ENCODE measurements at regions not wholly inside any gene's neighbourhood (a gene's known extent, or its start where the extent isn't known, plus 50 kb on each side); places are given as distances from the start of the nearest gene placed in this dataset.

DNA sequence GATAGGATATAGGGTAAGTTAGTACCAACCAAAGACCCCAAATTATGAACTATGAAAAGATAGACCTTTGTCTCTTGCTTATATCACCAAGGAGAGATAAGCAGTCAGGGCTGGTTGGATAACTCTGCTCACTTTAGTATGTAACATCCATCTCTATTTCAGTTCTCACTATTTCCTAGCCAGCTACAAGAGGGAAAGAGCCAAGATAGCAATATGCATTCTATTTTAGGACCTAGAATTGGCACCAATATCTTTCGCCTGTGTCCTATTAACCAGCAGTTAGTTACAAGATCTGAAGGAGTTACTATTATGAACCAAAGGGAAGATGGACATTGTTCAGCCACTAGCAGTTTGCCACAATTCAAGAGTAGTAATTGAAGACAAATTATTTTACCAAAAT lies 457.5 kb downstream of the NSUN3 start:
- DNase-seq = no peak

DNA sequence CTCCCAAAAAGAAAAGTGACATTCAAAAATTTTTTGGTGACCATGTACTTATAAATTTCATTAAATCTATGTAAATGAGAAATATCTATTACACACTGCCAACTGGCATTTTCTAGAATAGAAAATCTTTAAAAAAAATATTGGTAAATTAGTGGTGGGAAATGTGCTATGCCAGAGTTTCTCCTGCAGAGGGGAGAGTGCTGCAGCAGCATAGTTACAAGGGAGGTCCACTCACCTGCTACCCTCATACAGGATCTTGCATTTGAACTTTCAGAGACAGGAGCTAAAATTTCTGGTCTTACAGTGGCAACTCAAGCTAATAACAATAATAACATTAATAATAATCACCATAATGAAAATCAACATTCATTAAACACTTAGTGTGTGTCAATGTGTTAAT lies 459.6 kb downstream of the NSUN3 start:
- DNase-seq = no peak

DNA sequence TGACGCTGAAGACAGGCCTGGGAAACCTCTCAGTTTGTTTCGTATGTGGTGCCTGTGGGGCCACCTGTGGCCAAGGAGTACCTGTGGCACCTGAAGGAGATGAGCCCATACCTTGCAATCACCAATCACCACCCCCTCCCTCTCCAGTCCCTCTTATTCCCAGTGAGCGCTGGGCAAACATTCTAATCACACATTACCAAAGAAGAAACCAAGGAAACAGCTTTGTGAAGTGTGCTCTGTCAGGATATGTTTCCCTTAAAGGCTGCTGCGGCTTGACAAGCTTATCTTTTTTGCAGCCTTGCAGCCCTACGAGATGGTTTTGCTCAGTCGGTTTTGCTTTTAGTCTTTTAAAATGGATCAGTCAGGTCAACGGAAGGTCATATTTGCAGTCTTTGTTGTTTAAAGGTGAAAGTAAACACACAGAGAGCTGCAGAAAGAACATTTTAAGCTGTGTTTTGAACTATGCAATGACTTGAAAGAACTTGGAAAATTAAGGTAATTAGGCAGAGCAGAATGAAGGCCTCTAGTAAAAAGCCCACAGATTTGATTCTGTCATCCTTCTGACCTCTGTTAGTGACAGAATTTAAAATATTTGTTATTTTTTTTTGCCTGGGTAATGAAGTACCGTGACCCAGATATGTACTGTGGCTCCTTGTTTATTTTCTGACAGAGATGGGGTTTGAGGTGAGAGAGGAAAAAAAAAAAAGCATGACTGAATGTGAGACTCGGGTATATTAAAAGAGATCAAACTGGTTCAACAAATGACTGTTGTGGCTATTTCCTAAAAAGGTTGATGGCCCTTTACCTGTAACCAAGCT lies 461.4 kb downstream of the NSUN3 start:
- no peak for DNase-seq

DNA sequence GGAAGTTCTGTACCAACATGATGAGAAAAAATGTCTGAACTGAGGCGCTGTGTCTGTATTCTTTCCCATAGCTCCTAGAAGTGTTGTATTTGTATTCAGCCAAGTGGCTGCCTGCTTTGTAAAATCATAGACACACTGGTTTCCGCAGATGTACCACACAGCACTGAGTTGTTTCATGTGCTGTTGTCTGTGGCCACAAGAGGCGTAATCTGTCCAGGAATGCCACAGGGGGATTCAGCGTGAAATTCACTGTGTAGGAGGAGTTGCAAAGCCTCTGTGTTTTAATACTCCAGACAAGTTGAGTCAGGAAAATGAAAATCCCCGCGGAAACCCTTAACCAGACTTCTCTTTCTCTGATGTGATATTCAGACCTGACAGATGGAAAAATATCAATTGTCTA lies 462.2 kb downstream of the NSUN3 start:
- peak; percentile 17 to 67 for DNase-seq

DNA sequence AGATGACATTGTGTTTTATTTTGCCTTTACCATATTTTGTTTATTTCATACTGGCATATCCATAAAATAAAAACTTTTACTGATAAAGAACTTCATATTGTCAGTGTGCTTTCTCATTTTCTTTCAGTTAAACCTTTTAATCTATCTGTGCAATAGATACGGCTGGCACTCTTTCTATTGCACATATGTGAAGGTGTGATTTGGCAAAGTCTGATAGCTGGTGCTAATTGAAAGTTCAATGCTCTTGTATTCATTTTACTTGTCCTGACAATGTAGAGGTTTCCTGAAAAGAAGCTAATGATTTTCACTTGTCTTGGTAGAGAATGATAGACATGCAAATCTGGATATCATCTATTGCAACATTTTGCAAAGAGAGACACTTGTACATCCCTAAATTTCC lies 467.0 kb downstream of the NSUN3 start:
- DNase-seq = no peak

DNA sequence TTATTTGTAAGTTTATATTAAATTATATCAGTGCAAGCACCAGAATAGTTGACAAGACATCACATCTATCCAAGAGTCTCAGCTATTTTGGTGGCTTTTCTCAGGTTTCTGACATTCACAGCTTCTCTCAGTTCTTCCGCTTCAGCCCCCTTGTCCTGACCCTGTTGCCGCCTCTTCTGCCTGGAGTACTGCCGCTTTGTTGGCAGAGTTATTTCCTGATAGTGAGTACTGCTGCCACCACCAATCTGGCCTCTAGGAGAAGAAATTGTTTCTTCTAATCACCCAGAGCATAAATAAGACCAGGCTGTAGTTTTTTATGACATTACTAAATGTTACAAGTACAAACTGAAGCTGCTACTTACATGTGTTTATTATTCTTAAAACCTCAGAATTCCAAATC lies 470.1 kb downstream of the NSUN3 start:
- DNase-seq = no peak

DNA sequence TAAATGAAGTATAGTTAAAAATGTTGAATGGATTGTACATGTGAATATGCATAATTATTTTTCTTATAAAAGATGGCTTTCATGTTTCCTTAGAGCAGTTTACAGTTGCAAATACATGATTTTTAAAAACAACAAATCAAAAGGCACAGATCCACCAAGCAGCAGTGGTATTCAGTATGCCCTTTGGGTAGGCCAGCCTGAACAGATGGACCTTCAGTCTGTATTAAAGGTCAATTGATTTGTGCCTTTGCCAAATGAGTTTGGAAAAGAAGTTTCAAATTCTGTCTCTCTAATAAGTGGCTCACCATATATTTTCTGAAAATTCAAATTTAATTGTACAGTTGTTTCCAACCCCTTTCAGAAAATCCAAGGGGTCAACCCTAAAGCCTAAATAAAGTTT lies 477.1 kb downstream of the NSUN3 start:
- DNase-seq = no peak

DNA sequence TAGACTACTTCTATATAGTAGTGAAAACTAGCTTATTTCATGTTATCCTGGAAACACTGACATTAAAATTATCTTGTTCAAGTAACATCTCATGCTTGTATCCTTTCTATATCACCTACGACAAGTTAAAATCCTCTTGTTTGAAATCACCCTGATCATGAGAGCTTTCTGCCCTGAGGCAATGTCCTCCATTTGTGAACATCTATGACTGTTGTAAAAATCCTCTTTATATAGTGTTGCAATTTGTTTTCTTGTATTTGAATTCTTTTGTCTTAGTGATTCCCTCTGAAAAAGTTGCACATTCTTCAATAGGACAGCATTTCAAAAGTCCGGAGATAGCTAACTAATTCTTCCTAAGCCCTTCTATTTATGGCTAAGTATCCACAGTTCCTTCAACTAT lies 480.3 kb downstream of the NSUN3 start:
- no peak for DNase-seq

DNA sequence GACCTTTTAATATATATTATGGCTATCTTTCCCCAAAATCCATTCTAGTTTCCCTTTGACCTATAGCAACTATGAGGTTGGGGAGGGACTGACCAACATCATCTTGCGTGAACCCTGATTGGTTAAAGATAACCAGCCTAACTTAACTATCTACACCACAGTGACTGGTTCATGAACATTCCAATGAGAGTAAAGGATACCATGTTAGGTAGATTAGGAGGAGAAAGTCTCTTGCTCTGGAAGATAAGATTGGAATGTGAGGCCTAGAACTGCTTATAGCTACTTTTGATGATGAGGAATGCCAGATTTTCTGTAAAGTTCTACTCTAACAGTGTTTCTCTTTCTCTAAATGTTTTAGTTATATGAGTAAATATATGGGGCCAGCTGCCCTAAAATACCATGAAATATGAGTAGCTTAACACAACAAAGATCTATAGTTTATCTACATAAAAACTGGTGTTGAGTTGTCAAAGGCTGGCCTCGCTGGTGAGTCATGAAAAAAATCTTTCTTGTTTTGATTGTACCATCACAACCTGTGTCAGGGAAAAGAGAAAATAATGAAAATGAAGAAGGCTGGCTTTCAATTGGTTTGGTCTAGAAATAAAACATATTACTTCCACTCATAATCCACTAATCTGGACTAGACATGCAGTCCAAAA lies 481.4 kb downstream of the NSUN3 start:
- no peak for DNase-seq

DNA sequence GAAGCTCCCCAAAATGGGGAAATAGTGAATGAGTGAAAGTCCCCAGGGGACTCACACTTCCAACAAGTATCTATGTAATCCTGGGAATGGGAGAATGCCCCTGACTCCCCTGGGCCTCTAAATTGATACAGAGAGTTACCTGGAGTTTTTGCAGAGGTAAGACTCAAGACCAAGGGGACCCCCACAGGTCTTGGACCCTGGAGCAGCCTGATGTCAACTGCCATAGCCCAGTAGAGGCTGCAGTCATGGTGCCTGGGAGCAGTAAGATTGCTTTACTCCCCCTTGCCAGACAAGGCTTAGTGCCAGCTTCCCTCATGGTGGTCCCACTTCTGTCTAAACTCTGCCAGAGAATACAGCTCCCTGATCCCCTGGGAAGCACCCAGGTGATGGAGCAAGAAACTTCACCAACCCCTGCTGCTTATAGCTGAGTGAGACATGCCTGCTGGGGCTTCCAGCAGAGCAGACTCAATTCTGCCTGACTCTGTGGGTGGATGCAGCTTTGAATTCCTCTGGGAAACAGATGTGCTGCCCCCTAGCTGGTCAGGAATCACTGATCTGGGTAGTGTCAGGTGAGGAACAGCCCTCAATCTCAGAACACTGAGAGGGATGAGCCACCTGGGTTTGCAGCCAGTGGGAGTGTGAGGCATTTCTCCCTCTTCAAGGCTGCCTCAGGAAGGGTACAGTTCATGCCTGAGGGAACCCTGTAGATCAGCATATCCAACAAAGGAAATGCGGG lies 485.9 kb downstream of the NSUN3 start:
- DNase-seq = no peak

DNA sequence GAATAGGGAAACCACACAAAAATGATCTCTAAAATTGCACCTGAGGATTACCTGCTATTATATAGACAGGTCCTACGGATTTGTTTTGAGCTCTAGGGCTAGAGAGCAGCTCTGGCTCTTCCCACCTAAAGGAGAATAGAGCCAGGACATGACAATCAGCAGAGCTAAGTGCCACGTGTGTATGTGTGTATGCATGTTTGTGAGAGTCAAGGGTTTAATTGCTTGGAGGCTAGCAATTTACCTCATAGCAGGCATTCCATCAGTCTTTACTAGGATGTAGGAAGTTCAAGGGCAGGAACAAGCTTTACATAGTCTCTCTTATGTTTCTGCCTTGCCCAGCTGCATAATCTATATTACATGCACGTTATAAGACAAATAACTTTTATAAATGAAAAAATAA lies 498.2 kb downstream of the NSUN3 start:
- no peak for DNase-seq

DNA sequence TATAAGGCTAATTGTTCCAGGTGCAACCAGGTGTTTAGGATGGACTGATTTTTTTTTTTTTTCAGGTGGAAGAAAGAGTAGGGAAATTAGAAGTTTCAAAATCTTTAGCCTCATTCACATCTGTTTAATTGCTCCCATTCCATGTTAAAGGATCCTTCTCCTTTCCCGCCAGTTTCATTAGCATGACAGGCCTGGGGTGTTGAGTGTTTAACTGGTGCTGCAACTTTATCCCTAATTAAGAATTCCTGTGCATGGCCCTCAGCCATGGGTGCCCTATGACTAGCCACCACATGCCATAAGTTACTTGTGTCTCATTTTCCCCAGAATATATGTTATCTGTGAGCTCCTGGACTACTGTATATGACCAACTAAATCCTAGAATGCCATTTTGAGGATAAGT lies 501.4 kb downstream of the NSUN3 start:
- no peak for DNase-seq

DNA sequence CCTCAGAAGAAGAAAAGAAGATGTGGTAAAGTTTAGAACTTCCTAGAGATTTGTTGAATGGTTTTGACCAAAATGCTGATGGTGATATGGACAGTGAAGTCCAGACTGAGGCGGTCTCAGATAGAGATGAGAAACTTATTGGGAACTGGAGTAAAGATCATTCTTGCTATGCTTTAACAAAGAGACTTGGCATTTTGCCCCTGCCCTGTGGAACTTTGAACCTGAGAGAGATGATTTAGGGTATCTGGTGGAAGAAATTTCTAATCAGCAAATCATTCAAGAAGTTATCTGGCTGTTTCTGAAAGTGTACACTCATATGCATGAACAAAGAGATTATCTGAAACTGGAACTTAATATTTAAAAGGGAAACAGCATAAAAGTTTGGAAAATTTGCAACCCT lies 505.2 kb downstream of the NSUN3 start:
- no peak for DNase-seq

DNA sequence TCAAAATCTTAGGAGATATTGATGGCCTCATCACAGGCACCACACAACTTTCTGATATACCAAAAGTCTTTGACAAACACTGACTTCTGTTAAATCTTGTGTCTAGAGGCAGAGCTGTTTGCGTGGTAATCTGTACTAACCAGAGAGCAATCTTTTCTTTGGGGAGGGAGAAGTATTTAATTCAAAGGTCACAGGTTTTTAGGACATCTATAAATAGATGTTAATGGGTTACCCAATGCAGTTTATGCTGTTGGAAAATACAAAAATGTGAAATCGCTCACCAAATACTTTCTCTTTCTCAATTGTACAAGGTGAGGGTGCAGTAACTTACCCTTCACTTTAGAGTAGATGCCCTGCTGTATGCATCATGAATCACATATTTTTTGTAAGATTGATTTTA lies 510.5 kb downstream of the NSUN3 start:
- no peak for DNase-seq

DNA sequence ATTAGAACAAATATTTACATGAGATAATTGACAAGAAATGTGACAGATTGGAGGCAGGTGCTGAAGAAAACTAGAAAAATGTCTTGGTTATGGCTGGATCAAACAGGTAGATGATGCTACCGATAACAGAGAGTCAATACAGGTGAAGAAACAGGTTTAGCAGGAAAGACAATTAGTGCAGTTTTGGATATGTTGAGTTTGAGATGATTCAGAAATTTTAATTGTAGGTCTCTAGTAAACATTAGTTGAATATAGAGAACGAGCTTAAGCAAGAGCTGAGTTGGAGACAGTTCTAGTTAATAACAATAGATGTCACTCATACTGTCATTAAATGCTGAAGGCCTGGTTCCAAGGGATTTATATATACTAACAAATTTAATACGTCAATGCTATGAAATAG lies 524.4 kb downstream of the NSUN3 start:
- DNase-seq = no peak

DNA sequence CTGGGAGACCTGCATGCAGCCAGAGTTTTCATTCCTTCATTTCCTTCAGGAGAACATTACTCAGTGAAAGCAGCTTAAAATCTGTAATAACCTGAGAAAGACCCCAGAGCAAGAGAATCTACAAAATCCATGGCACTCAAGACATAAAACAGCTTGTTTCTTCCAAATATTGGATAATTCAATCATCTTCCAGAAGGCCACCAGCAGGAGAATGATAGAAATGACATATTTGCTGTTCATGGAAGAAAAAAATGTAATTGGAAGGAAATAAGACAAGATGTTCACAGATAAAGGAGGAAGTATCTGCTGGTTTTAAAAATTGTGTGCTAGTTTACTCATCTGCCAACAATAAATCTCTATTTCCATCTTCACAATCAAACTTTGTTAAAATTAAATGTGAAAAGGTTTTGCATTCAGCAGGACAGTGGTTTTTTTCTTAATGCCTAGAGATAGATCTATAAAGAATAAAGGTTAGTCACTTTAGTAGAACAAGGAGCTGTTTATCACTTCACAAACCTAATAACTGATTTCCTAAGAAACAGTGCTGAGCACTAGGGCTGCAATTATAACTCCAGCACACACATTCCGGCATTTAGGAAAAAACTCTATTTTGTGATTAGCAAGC lies 530.8 kb downstream of the NSUN3 start:
- no peak for DNase-seq

DNA sequence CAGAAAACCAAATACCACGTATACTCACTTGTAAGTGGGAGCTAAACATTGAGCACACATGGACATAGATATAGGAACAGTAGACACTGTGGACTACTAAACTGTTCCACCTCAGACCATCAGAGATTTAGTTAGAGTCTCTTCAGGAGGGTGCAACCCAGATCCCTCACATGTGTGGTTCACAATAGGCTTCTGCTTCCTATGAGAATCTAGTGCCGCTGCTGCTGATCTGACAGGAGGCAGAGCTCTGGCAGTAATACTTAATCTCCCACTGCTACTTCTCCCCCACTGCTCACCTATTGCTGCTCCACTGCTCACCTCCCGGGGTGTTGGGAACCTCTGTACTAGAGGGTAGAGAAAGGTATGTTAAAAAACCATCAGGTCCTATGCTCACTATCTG lies 533.3 kb downstream of the NSUN3 start:
- no peak for DNase-seq

DNA sequence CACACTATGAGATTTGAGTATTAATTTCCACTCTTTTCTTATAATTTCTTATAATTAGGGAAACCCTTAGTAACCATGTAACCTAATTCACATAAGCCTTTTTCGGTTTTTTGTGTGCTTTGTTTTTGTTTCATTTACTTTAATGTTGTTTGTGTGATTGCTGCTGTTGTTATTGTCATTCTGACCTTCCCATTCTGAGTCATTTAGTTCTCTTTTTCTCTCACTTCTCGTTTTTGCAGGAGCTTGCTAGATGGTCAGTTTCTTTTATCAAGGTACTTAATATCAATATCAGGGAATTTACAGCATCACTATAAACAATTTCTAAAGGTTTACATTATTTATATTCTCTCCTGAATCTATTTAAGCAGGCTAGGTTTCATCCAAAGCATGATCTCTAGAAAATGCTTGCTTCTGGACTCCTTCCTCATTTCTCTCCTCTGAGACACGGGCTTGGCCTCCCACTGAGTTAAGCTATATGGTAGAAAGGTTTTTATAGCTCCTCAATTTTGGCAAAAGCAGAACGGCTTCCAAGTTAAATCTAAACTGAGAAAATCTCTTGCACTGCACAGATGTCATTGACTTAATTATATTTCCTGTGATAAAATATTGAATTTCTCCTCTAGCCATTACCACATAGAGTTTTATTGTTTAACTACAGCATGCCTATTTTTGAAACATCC lies 534.2 kb downstream of the NSUN3 start:
- DNase-seq = no peak

DNA sequence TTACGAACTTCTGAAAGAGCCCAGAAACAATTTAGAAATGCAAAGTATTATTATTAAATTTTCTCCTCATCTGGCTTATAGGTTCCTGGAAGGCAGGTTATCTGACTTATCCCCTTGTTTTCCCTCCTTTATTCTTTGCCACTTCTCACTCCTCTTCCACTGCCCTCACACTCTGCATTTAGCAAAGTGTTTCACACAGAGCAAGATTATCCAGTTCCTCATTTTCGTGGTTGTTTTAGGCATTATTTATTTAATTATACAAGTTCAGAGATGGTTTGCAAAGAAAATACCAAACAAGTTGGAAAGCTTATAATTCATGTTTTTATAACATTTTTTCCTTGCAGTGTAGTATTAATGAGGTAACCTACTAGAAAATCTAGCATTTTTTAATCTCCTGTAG lies 544.9 kb downstream of the NSUN3 start:
- DNase-seq = no peak

DNA sequence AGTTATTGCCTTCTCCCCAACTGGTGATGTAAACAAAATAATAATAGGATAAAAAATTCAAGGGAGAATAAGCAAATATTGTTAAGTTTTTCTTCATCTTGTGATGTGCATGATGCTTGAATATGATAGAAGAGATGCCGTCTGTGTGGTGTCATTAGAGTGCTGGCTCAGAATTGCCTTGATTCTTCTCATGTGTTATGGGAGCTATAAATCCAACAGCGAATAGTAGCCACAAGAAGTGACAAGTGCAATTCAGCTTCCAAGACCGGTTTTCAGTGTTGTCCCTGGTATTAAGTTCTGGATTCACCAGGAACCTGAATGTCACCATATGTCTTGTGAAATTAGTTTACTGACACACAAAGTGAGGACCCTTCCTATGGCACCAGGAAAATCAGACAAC lies 547.0 kb downstream of the NSUN3 start:
- DNase-seq = no peak

DNA sequence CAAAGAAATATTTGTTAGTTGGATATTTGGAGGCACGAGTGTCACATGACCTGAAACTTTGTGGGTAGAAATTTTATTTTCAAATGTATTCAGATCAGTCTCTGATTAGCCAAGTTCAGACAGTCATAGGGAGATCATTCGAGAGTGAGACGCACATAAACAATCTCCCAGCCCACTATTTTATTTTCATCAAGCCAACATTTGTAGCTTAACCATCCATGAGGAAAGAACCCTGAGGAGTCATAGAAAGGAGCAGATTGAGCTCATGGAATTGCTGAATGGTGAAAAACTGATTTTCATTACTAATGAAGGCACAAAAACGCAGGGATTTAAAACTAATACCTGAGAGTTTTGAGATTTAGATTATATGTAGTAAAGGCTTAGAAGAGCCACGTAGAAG lies 548.7 kb downstream of the NSUN3 start:
- DNase-seq = no peak

DNA sequence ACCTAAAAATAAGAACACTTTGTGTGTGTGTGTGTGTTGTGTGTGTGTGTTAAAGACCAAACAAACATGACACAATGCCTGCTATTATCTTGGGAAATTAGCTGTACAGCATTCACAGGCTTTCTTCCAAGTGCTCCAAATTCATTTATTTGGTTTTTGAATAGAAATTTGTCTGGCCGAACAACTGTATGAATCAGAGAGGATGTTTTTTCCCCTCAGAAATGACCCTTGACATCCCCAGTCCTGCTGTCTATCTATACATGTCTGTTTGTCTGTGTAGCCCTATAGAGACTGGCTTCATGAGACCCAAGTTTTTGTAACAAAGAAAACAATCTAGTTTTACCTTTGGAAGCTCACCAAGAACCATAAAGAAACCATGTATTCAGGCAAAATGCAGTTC lies 549.8 kb downstream of the NSUN3 start:
- DNase-seq = no peak

DNA sequence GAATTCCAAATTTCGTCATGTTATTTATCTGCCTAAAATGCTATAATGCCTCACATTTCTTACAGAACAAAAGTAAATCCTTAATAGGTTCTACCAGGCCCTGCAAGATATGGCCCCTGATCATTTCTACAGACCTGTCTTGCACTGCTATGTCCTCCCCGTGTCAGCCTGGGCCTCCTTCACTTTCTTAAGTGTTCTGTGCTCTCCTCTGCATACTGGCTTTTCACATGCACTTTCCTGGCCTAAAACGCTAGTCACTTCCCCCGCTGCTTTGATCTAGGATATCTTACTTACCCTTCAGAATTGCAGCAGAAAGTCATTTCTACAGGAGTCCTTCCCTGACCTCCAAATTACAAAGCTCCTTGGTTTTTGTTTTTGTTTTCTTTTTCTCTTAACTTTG lies 551.3 kb downstream of the NSUN3 start:
- no peak for DNase-seq
